Uterus (tissue), 2 donors: ENCODE measurements at regions not wholly inside any gene's neighbourhood (a gene's known extent, or its start where the extent isn't known, plus 50 kb on each side); places are given as distances from the start of the nearest gene placed in this dataset.

Source experiments
- POLR2A ChIP-seq, 2 donors: fragments of 450-650 bp; IDR thresholded peaks; one replicate each; pipeline ENCODE4 v1.6.1; 2016; ENCODE audit warnings: antibody characterized with exemption in 2 of 2, mild to moderate bottlenecking in 1 of 2, moderate library complexity in 1 of 2
- TF ChIP-seq, protein P1 (sequence below), 4 experiments: fragments of 200-600 bp in 2 of 4; fragments of 450-650 bp in 2 of 4; sonication (generic) in 2 of 4; IDR thresholded peaks; one replicate each; pipeline ENCODE4 v1.5.1; 2016 to 2019; ENCODE audit warnings: antibody characterized with exemption in 4 of 4, mild to moderate bottlenecking in 2 of 4, moderate library complexity in 1 of 4

DNA sequence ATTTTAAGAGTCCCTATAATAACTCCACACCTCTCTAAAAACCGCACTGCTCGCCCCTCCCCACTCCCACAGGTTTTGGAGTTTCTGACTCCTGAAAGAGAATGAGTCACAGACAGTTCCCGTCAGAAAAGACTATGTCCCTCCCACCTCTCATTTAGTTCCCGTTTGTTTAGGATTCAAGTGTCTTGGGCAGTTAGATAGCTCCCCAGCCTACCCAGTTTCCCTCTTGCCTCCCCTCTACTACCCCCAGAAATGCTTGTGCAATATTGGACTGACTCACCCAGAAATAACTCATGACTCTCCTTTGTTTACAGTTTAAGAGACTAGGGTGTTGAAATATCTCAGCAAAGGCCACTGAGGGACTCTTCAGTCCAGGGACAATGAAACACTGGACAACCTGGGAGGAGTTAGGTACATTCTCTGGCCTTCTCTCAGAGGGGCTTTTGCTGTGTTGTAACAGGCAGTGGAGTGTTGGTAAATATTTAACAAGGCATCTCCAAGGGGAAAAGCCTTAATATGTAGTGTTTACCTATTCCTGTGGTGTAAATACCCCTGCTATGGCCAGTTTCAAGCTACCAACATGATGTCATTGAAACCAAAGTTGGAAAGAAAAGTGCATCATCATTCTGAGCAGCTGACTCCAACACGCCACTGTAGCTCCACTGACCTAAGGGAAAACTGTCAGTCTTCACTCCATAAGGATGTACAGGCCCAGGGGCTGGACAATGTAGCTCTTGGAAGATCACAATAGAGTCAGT is 96.1 kb upstream of the CHD2 start:
- TF ChIP-seq POLR2A (IDR thresholded peaks at IDR 0.05) = no peak
- TF ChIP-seq, protein P1, sequence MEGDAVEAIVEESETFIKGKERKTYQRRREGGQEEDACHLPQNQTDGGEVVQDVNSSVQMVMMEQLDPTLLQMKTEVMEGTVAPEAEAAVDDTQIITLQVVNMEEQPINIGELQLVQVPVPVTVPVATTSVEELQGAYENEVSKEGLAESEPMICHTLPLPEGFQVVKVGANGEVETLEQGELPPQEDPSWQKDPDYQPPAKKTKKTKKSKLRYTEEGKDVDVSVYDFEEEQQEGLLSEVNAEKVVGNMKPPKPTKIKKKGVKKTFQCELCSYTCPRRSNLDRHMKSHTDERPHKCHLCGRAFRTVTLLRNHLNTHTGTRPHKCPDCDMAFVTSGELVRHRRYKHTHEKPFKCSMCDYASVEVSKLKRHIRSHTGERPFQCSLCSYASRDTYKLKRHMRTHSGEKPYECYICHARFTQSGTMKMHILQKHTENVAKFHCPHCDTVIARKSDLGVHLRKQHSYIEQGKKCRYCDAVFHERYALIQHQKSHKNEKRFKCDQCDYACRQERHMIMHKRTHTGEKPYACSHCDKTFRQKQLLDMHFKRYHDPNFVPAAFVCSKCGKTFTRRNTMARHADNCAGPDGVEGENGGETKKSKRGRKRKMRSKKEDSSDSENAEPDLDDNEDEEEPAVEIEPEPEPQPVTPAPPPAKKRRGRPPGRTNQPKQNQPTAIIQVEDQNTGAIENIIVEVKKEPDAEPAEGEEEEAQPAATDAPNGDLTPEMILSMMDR (IDR thresholded peaks at IDR 0.05) = peak in 1 of 4 experiments; percentile 10
